Endothelial cell of umbilical vein (primary cell): ENCODE measurements at regions not wholly inside any gene's neighbourhood (a gene's known extent, or its start where the extent isn't known, plus 50 kb on each side); places are given as distances from the start of the nearest gene placed in this dataset.
A peak's percentile ranks its signal among the peaks of the same experiment; 100 is the strongest.

Experiments
- BruUV-seq: library from RNA; stranded (reverse); fragments of 400-500 nt; replicated peaks from 2 replicates; lab custom pipeline; 2021; lab: Mats Ljungman, UMichigan
- CTCF ChIA-PET: fragments of 300-600, 350-600 bp; sonication (Branson Sonifier 250); formaldehyde crosslinking; loops from one replicate; lab custom pipeline; 2021; ENCODE audit warnings: antibody characterized with exemption, inconsistent platforms; lab: Charles Lee
- POLR2A ChIA-PET: fragments of 300-600, 350-600 bp; sonication (Branson Sonifier 250); formaldehyde crosslinking; loops from one replicate; lab custom pipeline; 2021; ENCODE audit warnings: antibody characterized with exemption, inconsistent platforms; lab: Charles Lee
- DNase-seq: peaks from one replicate; pipeline ENCODE4 v3.0.0-alpha.2; 2011; ENCODE audit warnings: low read depth, low spot score
- FAIRE-seq: peaks from 2 replicates; lab custom pipeline; 2011; peaks lifted over from hg19 to GRCh38; lab: Jason Lieb, UNC
- H2AFZ ChIP-seq: 2 replicates; pipeline ENCODE4 v1.6.0; 2012; ENCODE audit warnings: low read depth, low read length, control low read depth, inconsistent platforms
- H3K27ac ChIP-seq: 2 replicates; pipeline ENCODE4 v1.5.1; 2011; ENCODE audit warnings: low read depth, mild to moderate bottlenecking, control low read depth, low read length, moderate library complexity; ENCODE audit not compliant: insufficient read depth
- H3K27me3 ChIP-seq, 2 experiments: 2 replicates each; pipeline versions ENCODE4 v1.6.0 to v1.6.1; 2011; ENCODE audit warnings: low read length in 2 of 2, mixed read lengths in 1 of 2; ENCODE audit not compliant: control insufficient read depth in 2 of 2, insufficient read depth in 2 of 2
- H3K36me3 ChIP-seq, 2 experiments: 2 replicates in 1 of 2; 3 replicates in 1 of 2; pipeline ENCODE4 v1.5.1; 2011; ENCODE audit warnings: low read length in 2 of 2, mild to moderate bottlenecking in 1 of 2, moderate library complexity in 1 of 2; ENCODE audit not compliant: control insufficient read depth in 2 of 2, insufficient read depth in 2 of 2; ENCODE audit errors: extremely low read depth in 1 of 2
- H3K4me1 ChIP-seq: 3 replicates; pipeline ENCODE4 v1.5.1; 2011; ENCODE audit warnings: mild to moderate bottlenecking, low read length; ENCODE audit not compliant: control insufficient read depth, insufficient read depth; ENCODE audit errors: extremely low read depth
- H3K4me2 ChIP-seq: 2 replicates; pipeline ENCODE4 v1.6.1; 2011; ENCODE audit warnings: low read length, control low read depth, mixed read lengths; ENCODE audit not compliant: insufficient read depth
- H3K4me3 ChIP-seq, 3 experiments: fragments of 200-600 bp in 1 of 3; sonication (generic), shearing (Covaris generic) in 1 of 3; replicated peaks in 1 of 3; 2 replicates each; pipeline ENCODE4 v1.5.1; 2011 to 2016; ENCODE audit warnings: control low read depth in 3 of 3, low read length in 3 of 3, mild to moderate bottlenecking in 2 of 3, inconsistent platforms in 1 of 3, low read depth in 1 of 3, moderate library complexity in 1 of 3; ENCODE audit not compliant: insufficient read depth in 1 of 3
- H3K79me2 ChIP-seq: 2 replicates; pipeline ENCODE4 v1.6.0; 2012; ENCODE audit warnings: low read length, inconsistent platforms; ENCODE audit not compliant: control insufficient read depth, insufficient read depth
- H3K9ac ChIP-seq: replicated peaks from 2 replicates; pipeline ENCODE3; 2011; ENCODE audit warnings: low read length, control low read depth; ENCODE audit not compliant: insufficient read depth; ENCODE audit errors: extremely low read depth
- H3K9me1 ChIP-seq: replicated peaks from 3 replicates; pipeline ENCODE4 v1.6.0; 2011; ENCODE audit warnings: mild to moderate bottlenecking, low read length; ENCODE audit not compliant: control insufficient read depth, insufficient read depth; ENCODE audit errors: extremely low read depth
- H3K9me3 ChIP-seq: replicated peaks from 2 replicates; pipeline ENCODE4 v1.5.1; 2012; ENCODE audit warnings: low read length, inconsistent platforms; ENCODE audit not compliant: control insufficient read depth, insufficient read depth
- H4K20me1 ChIP-seq: replicated peaks from 2 replicates; pipeline ENCODE3; 2011; ENCODE audit warnings: mild to moderate bottlenecking, low read length; ENCODE audit not compliant: control insufficient read depth, insufficient read depth; ENCODE audit errors: extremely low read depth
- CTCF ChIP-seq, 2 donors: IDR thresholded peaks; 1 replicate in 1 of 2; 2 replicates in 1 of 2; pipeline ENCODE4 v1.5.1; 2011; ENCODE audit warnings: low read length in 2 of 2, mild to moderate bottlenecking in 2 of 2, moderate library complexity in 2 of 2, control low read depth in 1 of 2, inconsistent platforms in 1 of 2, low read depth in 1 of 2; ENCODE audit not compliant: insufficient read depth in 1 of 2; ENCODE audit errors: extremely low read depth in 1 of 2
- EZH2 ChIP-seq: IDR thresholded peaks from 2 replicates; pipeline ENCODE4 v1.6.1; 2012; ENCODE audit warnings: borderline replicate concordance, low read depth, mild to moderate bottlenecking, moderate library complexity, low read length, inconsistent platforms; ENCODE audit not compliant: severe bottlenecking
- FOS ChIP-seq: IDR thresholded peaks from 2 replicates; pipeline ENCODE4 v1.6.1; 2011; ENCODE audit warnings: mild to moderate bottlenecking, low read length, moderate library complexity, borderline replicate concordance; ENCODE audit not compliant: insufficient read depth
- GATA2 ChIP-seq: IDR thresholded peaks from 2 replicates; pipeline ENCODE4 v1.7.0; 2011; ENCODE audit warnings: low read depth, mild to moderate bottlenecking, moderate library complexity, mixed read lengths, low read length; ENCODE audit not compliant: insufficient read length, insufficient read depth
- JUN ChIP-seq: IDR thresholded peaks from 2 replicates; pipeline ENCODE4 v1.6.1; 2011; ENCODE audit warnings: borderline replicate concordance, low read depth; ENCODE audit not compliant: insufficient read length, insufficient read depth
- MAX ChIP-seq: IDR thresholded peaks from 2 replicates; pipeline ENCODE4 v1.6.1; 2011; ENCODE audit not compliant: insufficient read depth, insufficient read length
- MYC ChIP-seq: IDR thresholded peaks from one replicate; pipeline ENCODE4 v1.6.1; 2011; ENCODE audit warnings: mild to moderate bottlenecking, low read depth, low read length
- POLR2A ChIP-seq: IDR thresholded peaks from 2 replicates; pipeline ENCODE4 v1.6.1; 2012; ENCODE audit warnings: low read depth, mild to moderate bottlenecking, control low read depth, low read length
- POLR2AphosphoS5 ChIP-seq: IDR thresholded peaks from 2 replicates; pipeline ENCODE4 v1.6.1; 2012; ENCODE audit warnings: low read depth, mild to moderate bottlenecking, control low read depth, low read length, moderate library complexity; ENCODE audit not compliant: insufficient read depth
- dilution Hi-C: fragments of 300-500 bp; cut with MboI; formaldehyde crosslinking; loops from one replicate; pipeline ENCODE4 v1.15.0; 2019; ENCODE audit warnings: low sequenced_read_pairs; ENCODE audit not compliant: extremely low pct_ligation_motif_present
- intact Hi-C: fragments of 100-400 bp; cut with micrococcal nuclease; formaldehyde crosslinking; loops from one replicate; pipeline ENCODE4 v1.10.0; 2022

- no peaks in the 10 kb centered on the region for H3K27me3 ChIP-seq
- intact Hi-C loops (no loop called here), dilution Hi-C loops (no loop called here)
- no peak for FAIRE-seq
- no peaks in the 10 kb centered on the region for H4K20me1 ChIP-seq
- no peak overlapping the region for H3K9ac ChIP-seq
- no peak overlapping the region for H3K27ac ChIP-seq
- CTCF ChIA-PET = interaction anchor here (0.6 to 1.7 kb wide), 5 partner anchors 10 to 119 kb away, joined by 3 to 5 read pairs (median 4); no protein-coding TSS in a partner anchor
- TF ChIP-seq FOS = no peak
- no peak for TF ChIP-seq POLR2AphosphoS5
- no peak for TF ChIP-seq GATA2
- no peak for TF ChIP-seq CTCF (IDR thresholded peaks at IDR 0.05; ENCODE audit: extremely low read depth in 1 of 2, insufficient read depth in 1 of 2, low read depth in 1 of 2, low read length in 2 of 2)
- TF ChIP-seq POLR2A = no peak
- no peaks in the 10 kb centered on the region for H3K79me2 ChIP-seq
- H3K4me3 ChIP-seq = no peak overlapping the region
- POLR2A ChIA-PET = no interaction called here
- no peaks in the 10 kb centered on the region for H3K9me3 ChIP-seq
- H3K4me2 ChIP-seq = no peak overlapping the region
- H3K36me3 ChIP-seq = no peaks in the 10 kb centered on the region
- no TSS peak for BruUV-seq
- H2AFZ ChIP-seq = no peak overlapping the region
- H3K9me1 ChIP-seq = no peaks in the 10 kb centered on the region
- peaks cover 11% of the 10 kb centered on the region for H3K4me1 ChIP-seq
- DNase-seq = no peak
Observed at GRCh38 chr2:215573496-215573895, 137.6 kb upstream of the FN1 start.

GRCh38 chr2:215572341-215572848 lies 136.5 kb upstream of the FN1 start:
- H3K4me2 ChIP-seq = no peak overlapping the region
- H3K9me3 ChIP-seq = no peaks in the 10 kb centered on the region
- H3K4me3 ChIP-seq = no peak overlapping the region
- dilution Hi-C loops (no loop called here), intact Hi-C loops (no loop called here)
- FAIRE-seq (no peak), DNase-seq (peak; percentile 58)
- no peak overlapping the region for H3K9ac ChIP-seq
- peak overlapping the region; percentile 24 for H2AFZ ChIP-seq
- H4K20me1 ChIP-seq = no peaks in the 10 kb centered on the region
- CTCF ChIA-PET = interaction anchor here (1.4 to 1.7 kb wide), 2 partner anchors 112 to 118 kb away, joined by 4 to 5 read pairs; no protein-coding TSS in a partner anchor
- TF ChIP-seq MYC (no peak), EZH2 (no peak), FOS (no peak), POLR2A (no peak), POLR2AphosphoS5 (no peak), JUN (no peak), MAX (no peak), CTCF (IDR thresholded peaks at IDR 0.05; ENCODE audit: extremely low read depth in 1 of 2, insufficient read depth in 1 of 2, low read depth in 1 of 2, low read length in 2 of 2) (no peak)
- H3K27ac ChIP-seq = no peak overlapping the region
- no peaks in the 10 kb centered on the region for H3K27me3 ChIP-seq
- POLR2A ChIA-PET = interaction anchor here (0.6 to 0.7 kb wide), 2 partner anchors 36 to 271 kb away, joined by 3 read pairs; no protein-coding TSS in a partner anchor
- no peaks in the 10 kb centered on the region for H3K79me2 ChIP-seq
- BruUV-seq = no TSS peak
- peaks cover 11% of the 10 kb centered on the region for H3K4me1 ChIP-seq
- H3K36me3 ChIP-seq = no peaks in the 10 kb centered on the region
- H3K9me1 ChIP-seq = no peaks in the 10 kb centered on the region
